ENCODE measurements at regions not wholly inside any gene's neighbourhood (a gene's known extent, or its start where the extent isn't known, plus 50 kb on each side); places are given as distances from the start of the nearest gene placed in this dataset.

- Histone ChIP-seq H4K20me1 (ENCODE audit: insufficient read depth, low read length) (no peaks in the 10 kb centered on the region), H3K4me2 (ENCODE audit: low read length) (no peak overlapping the region), H3K36me3 (ENCODE audit: insufficient read depth, low read length) (no peaks in the 10 kb centered on the region), H3K9ac (ENCODE audit: low read length) (no peak overlapping the region), H3K27ac (ENCODE audit: low read depth, low read length, poor library complexity, severe bottlenecking) (no peak overlapping the region), H3F3A (ENCODE audit: insufficient read depth, low read length) (no peaks in the 10 kb centered on the region), H2AFZ (ENCODE audit: low read length) (no peak overlapping the region), H3K4me1 (ENCODE audit: insufficient read depth, low read length, severe bottlenecking) (no peaks in the 10 kb centered on the region), H3K9me3 (ENCODE audit: low read length) (no peaks in the 10 kb centered on the region), H3K4me3 (ENCODE audit: low read depth, low read length, poor library complexity, severe bottlenecking) (no peak overlapping the region), H3K27me3 (ENCODE audit: insufficient read depth, low read length) (no peaks in the 10 kb centered on the region), H3K9me2 (ENCODE audit: low read depth, low read length) (no peaks in the 10 kb centered on the region), H3K79me2 (ENCODE audit: insufficient read depth, low read length) (no peaks in the 10 kb centered on the region)
- no peak for TF ChIP-seq CTCF (IDR thresholded peaks at IDR 0.05; ENCODE audit: low read length)
- TF ChIP-seq EZH2 (IDR thresholded peaks at IDR 0.05; ENCODE audit: borderline replicate concordance, low read length): no peak
Measured at GRCh38 chr2:215746887-215747615, 266.3 kb downstream of the MREG start.

GRCh38 chr2:215746226-215746886 is 267.0 kb downstream of the MREG start:
- no peaks in the 10 kb centered on the region for H4K20me1 ChIP-seq (ENCODE audit: insufficient read depth, low read length)
- no peak overlapping the region for H3K9ac ChIP-seq (ENCODE audit: low read length)
- H3K4me1 ChIP-seq (ENCODE audit: insufficient read depth, low read length, severe bottlenecking): no peaks in the 10 kb centered on the region
- no peak overlapping the region for H3K4me3 ChIP-seq (ENCODE audit: low read depth, low read length, poor library complexity, severe bottlenecking)
- H3K4me2 ChIP-seq (ENCODE audit: low read length): no peak overlapping the region
- no peaks in the 10 kb centered on the region for H3K79me2 ChIP-seq (ENCODE audit: insufficient read depth, low read length)
- H3F3A ChIP-seq (ENCODE audit: insufficient read depth, low read length): no peaks in the 10 kb centered on the region
- H3K9me3 ChIP-seq (ENCODE audit: low read length): no peaks in the 10 kb centered on the region
- TF ChIP-seq CTCF (IDR thresholded peaks at IDR 0.05; ENCODE audit: low read length): no peak
- no peaks in the 10 kb centered on the region for H3K27me3 ChIP-seq (ENCODE audit: insufficient read depth, low read length)
- H2AFZ ChIP-seq (ENCODE audit: low read length): no peak overlapping the region
- no peaks in the 10 kb centered on the region for H3K36me3 ChIP-seq (ENCODE audit: insufficient read depth, low read length)
- no peak overlapping the region for H3K27ac ChIP-seq (ENCODE audit: low read depth, low read length, poor library complexity, severe bottlenecking)
- H3K9me2 ChIP-seq (ENCODE audit: low read depth, low read length): no peaks in the 10 kb centered on the region

- no peaks in the 10 kb centered on the region for H3K9me2 ChIP-seq (ENCODE audit: low read depth, low read length)
- no peaks in the 10 kb centered on the region for H4K20me1 ChIP-seq (ENCODE audit: insufficient read depth, low read length)
- no peaks in the 10 kb centered on the region for H3K27me3 ChIP-seq (ENCODE audit: insufficient read depth, low read length)
- H3K9ac ChIP-seq (ENCODE audit: low read length): no peak overlapping the region
- H3K27ac ChIP-seq (ENCODE audit: low read depth, low read length, poor library complexity, severe bottlenecking): no peak overlapping the region
- no peaks in the 10 kb centered on the region for H3K4me1 ChIP-seq (ENCODE audit: insufficient read depth, low read length, severe bottlenecking)
- H3K4me3 ChIP-seq (ENCODE audit: low read depth, low read length, poor library complexity, severe bottlenecking): no peak overlapping the region
- H2AFZ ChIP-seq (ENCODE audit: low read length): no peak overlapping the region
- no peak overlapping the region for H3K4me2 ChIP-seq (ENCODE audit: low read length)
- no peaks in the 10 kb centered on the region for H3F3A ChIP-seq (ENCODE audit: insufficient read depth, low read length)
- no peaks in the 10 kb centered on the region for H3K36me3 ChIP-seq (ENCODE audit: insufficient read depth, low read length)
- H3K9me3 ChIP-seq (ENCODE audit: low read length): no peaks in the 10 kb centered on the region
- H3K79me2 ChIP-seq (ENCODE audit: insufficient read depth, low read length): no peaks in the 10 kb centered on the region
- no peak for TF ChIP-seq EZH2 (IDR thresholded peaks at IDR 0.05; ENCODE audit: borderline replicate concordance, low read length)
Measured at GRCh38 chr2:215745331-215745730, 268.0 kb downstream of the MREG start.
